Panc1 (cell line): ENCODE measurements at regions not wholly inside any gene's neighbourhood (a gene's known extent, or its start where the extent isn't known, plus 50 kb on each side); places are given as distances from the start of the nearest gene placed in this dataset.

ENCODE experiments used
- ATAC-seq: fragments of 200-7000 bp; cut with Tn5 transposase; 2 replicates; pipeline ENCODE4 v1.9.1; 2020; ENCODE audit warnings: mild to moderate bottlenecking, moderate library complexity
- BruUV-seq: library from RNA; stranded (reverse); fragments of 400-500 nt; replicated peaks from 2 replicates; lab custom pipeline; 2021; lab: Mats Ljungman, UMichigan
- CTCF ChIA-PET: fragments of 300-600 bp; sonication (Branson Sonifier 250); formaldehyde crosslinking; loops from one replicate; lab custom pipeline; 2022; ENCODE audit warnings: antibody characterized with exemption; lab: Charles Lee
- POLR2A ChIA-PET: fragments of 300-600 bp; sonication (Branson Sonifier 250); formaldehyde crosslinking; loops from one replicate; lab custom pipeline; 2022; ENCODE audit warnings: antibody characterized with exemption; lab: Charles Lee
- DNase-seq: peaks from one replicate; pipeline ENCODE4 v3.0.0-alpha.2; 2010; ENCODE audit warnings: low read depth, low spot score
- H3K27ac ChIP-seq: 2 replicates; pipeline ENCODE4 v1.5.1; 2011; ENCODE audit warnings: mild to moderate bottlenecking, low read length, inconsistent platforms
- H3K27me3 ChIP-seq: fragments of 200-500 bp; sonication (Bioruptor generic); 2 replicates; pipeline ENCODE4 v1.6.0; 2014; ENCODE audit warnings: low read length, inconsistent platforms; ENCODE audit not compliant: control insufficient read depth, insufficient read depth
- H3K36me3 ChIP-seq: fragments of 200-500 bp; sonication (Bioruptor generic); 2 replicates; pipeline ENCODE4 v1.5.1; 2014; ENCODE audit warnings: inconsistent platforms, mild to moderate bottlenecking, low read length, moderate library complexity; ENCODE audit not compliant: control insufficient read depth, insufficient read depth
- H3K4me1 ChIP-seq: 2 replicates; pipeline ENCODE4 v1.5.1; 2011; ENCODE audit warnings: inconsistent platforms, mild to moderate bottlenecking, low read length, moderate library complexity; ENCODE audit not compliant: control insufficient read depth, insufficient read depth
- H3K4me3 ChIP-seq, 2 experiments: 2 replicates each; pipeline ENCODE4 v1.5.1; 2011 to 2012; ENCODE audit warnings: low read depth in 2 of 2, low read length in 2 of 2, mild to moderate bottlenecking in 2 of 2, inconsistent platforms in 1 of 2, moderate library complexity in 1 of 2
- H3K9me3 ChIP-seq: fragments of 200-500 bp; sonication (Bioruptor generic); 2 replicates; pipeline ENCODE4 v1.5.1; 2014; ENCODE audit warnings: low read depth, mild to moderate bottlenecking, inconsistent platforms, low read length, moderate library complexity; ENCODE audit not compliant: control insufficient read depth, insufficient read depth
- POLR2AphosphoS5 ChIP-seq: IDR thresholded peaks from 2 replicates; pipeline ENCODE4 v1.6.1; 2012; ENCODE audit warnings: mild to moderate bottlenecking, low read depth, low read length, moderate library complexity
- SIN3A ChIP-seq: IDR thresholded peaks from 2 replicates; pipeline ENCODE4 v1.6.1; 2012; ENCODE audit warnings: low read depth, mild to moderate bottlenecking, low read length, moderate library complexity, borderline replicate concordance; ENCODE audit not compliant: insufficient read depth
- TCF7L2 ChIP-seq: IDR thresholded peaks from 2 replicates; pipeline ENCODE4 v1.6.1; 2011; ENCODE audit warnings: mild to moderate bottlenecking, low read depth, low read length, inconsistent platforms
- in situ Hi-C: cut with HindIII; loops from 2 replicates; pipeline ENCODE4 v1.10.0; 2016; ENCODE audit warnings: low sequenced_read_pairs, low pct_unique_long_range_greater_than_20kb
- intact Hi-C: fragments of 100-400 bp; cut with micrococcal nuclease; formaldehyde crosslinking; loops from one replicate; pipeline ENCODE4 v1.10.0; 2022; ENCODE audit not compliant: unreplicated experiment
- TF ChIP-seq, protein P1 (sequence below): fragments of 450-650 bp; IDR thresholded peaks from 2 replicates; pipeline ENCODE4 v1.5.1; 2017; ENCODE audit warnings: mild to moderate bottlenecking
- TF ChIP-seq, protein P2 (sequence below), 2 experiments: IDR thresholded peaks; 2 replicates each; pipeline ENCODE4 v1.6.1; 2011 to 2012; ENCODE audit warnings: low read depth in 2 of 2, control low read depth in 1 of 2, low read length in 1 of 2, mild to moderate bottlenecking in 1 of 2, moderate library complexity in 1 of 2; ENCODE audit not compliant: insufficient read depth in 1 of 2

DNA sequence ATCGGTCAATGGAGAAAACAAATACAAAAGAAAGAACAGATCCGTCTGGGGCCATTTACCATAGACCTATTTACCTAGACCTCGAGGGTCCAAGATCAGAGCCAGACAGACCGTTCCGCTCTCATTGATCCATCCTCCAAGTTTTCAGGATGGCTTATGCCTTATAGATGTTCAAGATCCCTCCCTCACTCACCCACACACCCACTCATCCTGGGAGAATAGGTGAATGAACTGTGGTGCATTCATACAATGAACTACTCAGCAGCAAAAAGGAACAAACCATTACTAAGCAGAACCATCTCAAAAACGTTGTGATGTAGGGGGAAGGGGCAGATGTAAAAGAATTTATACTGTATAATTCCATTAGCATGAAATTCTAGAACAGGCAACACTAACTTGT lies 125.1 kb upstream of the RREB1 start:
- Histone ChIP-seq H3K27ac (no peak overlapping the region), H3K9me3 (no peaks in the 10 kb centered on the region), H3K36me3 (no peaks in the 10 kb centered on the region), H3K27me3 (no peaks in the 10 kb centered on the region), H3K4me3 (no peak overlapping the region), H3K4me1 (no peaks in the 10 kb centered on the region)
- TF ChIP-seq, protein P1, sequence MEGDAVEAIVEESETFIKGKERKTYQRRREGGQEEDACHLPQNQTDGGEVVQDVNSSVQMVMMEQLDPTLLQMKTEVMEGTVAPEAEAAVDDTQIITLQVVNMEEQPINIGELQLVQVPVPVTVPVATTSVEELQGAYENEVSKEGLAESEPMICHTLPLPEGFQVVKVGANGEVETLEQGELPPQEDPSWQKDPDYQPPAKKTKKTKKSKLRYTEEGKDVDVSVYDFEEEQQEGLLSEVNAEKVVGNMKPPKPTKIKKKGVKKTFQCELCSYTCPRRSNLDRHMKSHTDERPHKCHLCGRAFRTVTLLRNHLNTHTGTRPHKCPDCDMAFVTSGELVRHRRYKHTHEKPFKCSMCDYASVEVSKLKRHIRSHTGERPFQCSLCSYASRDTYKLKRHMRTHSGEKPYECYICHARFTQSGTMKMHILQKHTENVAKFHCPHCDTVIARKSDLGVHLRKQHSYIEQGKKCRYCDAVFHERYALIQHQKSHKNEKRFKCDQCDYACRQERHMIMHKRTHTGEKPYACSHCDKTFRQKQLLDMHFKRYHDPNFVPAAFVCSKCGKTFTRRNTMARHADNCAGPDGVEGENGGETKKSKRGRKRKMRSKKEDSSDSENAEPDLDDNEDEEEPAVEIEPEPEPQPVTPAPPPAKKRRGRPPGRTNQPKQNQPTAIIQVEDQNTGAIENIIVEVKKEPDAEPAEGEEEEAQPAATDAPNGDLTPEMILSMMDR: no peak
- no peak for TF ChIP-seq TCF7L2
- TF ChIP-seq, protein P2, sequence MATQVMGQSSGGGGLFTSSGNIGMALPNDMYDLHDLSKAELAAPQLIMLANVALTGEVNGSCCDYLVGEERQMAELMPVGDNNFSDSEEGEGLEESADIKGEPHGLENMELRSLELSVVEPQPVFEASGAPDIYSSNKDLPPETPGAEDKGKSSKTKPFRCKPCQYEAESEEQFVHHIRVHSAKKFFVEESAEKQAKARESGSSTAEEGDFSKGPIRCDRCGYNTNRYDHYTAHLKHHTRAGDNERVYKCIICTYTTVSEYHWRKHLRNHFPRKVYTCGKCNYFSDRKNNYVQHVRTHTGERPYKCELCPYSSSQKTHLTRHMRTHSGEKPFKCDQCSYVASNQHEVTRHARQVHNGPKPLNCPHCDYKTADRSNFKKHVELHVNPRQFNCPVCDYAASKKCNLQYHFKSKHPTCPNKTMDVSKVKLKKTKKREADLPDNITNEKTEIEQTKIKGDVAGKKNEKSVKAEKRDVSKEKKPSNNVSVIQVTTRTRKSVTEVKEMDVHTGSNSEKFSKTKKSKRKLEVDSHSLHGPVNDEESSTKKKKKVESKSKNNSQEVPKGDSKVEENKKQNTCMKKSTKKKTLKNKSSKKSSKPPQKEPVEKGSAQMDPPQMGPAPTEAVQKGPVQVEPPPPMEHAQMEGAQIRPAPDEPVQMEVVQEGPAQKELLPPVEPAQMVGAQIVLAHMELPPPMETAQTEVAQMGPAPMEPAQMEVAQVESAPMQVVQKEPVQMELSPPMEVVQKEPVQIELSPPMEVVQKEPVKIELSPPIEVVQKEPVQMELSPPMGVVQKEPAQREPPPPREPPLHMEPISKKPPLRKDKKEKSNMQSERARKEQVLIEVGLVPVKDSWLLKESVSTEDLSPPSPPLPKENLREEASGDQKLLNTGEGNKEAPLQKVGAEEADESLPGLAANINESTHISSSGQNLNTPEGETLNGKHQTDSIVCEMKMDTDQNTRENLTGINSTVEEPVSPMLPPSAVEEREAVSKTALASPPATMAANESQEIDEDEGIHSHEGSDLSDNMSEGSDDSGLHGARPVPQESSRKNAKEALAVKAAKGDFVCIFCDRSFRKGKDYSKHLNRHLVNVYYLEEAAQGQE (IDR thresholded peaks at IDR 0.05; ENCODE audit: insufficient read depth in 1 of 2, low read depth in 2 of 2, low read length in 1 of 2): no peak
- TF ChIP-seq SIN3A: no peak
- no peak for TF ChIP-seq POLR2AphosphoS5
- no TSS peak for BruUV-seq
- no peak for ATAC-seq
- ChIA-PET POLR2A (no interaction called here), CTCF (no interaction called here)
- no peak for DNase-seq
- intact Hi-C loops (no loop called here), in situ Hi-C loops (no loop called here)

DNA sequence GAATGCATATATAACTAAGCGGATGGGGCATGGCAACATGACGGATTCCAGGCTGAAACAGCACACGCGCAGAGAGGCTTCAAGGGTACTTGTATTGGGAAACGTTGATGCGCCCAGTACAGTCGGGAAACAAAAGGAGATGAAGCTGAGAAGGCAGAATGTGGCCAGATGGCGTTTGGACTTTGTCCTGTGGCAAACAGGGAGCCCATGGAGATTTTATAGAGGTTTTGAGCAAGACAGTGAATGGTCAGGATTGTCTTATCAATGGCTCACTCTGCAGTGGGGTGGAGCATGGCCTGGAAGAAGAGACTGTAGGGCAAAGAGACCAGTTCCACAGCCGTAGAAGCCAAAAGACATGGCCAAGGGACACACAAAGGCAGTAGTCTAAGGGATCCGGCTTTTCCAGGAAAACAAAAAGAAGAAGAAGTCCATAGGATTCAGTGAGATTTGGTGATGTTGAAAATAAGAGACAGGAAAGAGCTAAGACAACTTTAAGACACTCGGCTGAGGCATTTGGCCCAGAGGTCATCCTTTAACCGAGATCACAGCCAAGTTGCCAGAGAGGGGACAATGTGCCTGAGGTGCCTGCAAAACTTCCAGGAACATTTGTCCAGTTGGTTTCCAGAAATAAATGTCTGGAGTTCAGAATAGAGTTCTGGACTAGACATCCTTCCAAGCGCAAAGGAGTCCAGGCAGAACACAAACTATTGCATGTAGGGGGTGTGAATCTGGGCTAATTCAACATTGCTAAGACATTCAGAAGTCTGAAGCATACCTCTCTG lies 123.0 kb upstream of the RREB1 start:
- no peaks in the 10 kb centered on the region for H3K36me3 ChIP-seq
- ChIA-PET CTCF (no interaction called here), POLR2A (no interaction called here)
- no peak for DNase-seq
- intact Hi-C loops: no loop called here
- no peaks in the 10 kb centered on the region for H3K9me3 ChIP-seq
- no peak for ATAC-seq
- in situ Hi-C loops: no loop called here
- no peaks in the 10 kb centered on the region for H3K4me1 ChIP-seq
- no peak overlapping the region for H3K27ac ChIP-seq
- H3K27me3 ChIP-seq: no peaks in the 10 kb centered on the region
- H3K4me3 ChIP-seq: no peak overlapping the region
- TF ChIP-seq SIN3A (no peak), TCF7L2 (no peak), POLR2AphosphoS5 (no peak)
- TF ChIP-seq, protein P1: no peak
- TF ChIP-seq, protein P2 (IDR thresholded peaks at IDR 0.05; ENCODE audit: insufficient read depth in 1 of 2, low read depth in 2 of 2, low read length in 1 of 2): no peak
- BruUV-seq: no TSS peak
